GM06990 (cell line): ENCODE measurements at regions not wholly inside any gene's neighbourhood (a gene's known extent, or its start where the extent isn't known, plus 50 kb on each side); places are given as distances from the start of the nearest gene placed in this dataset.

Experiments
- DNase-seq: peaks from one replicate; pipeline ENCODE4 v3.0.0-alpha.2; 2011; ENCODE audit not compliant: insufficient read length; ENCODE audit errors: extremely low read depth
- H3K27me3 ChIP-seq: replicated peaks from 2 replicates; pipeline ENCODE4 v1.6.0; 2011; ENCODE audit warnings: low read length; ENCODE audit not compliant: control insufficient read depth, insufficient read depth
- H3K36me3 ChIP-seq: 2 replicates; pipeline ENCODE4 v1.5.1; 2011; ENCODE audit warnings: low read length; ENCODE audit not compliant: control insufficient read depth, insufficient read depth
- H3K4me3 ChIP-seq: replicated peaks from 2 replicates; pipeline ENCODE4 v1.5.1; 2011; ENCODE audit warnings: low read depth, mild to moderate bottlenecking, control low read depth, low read length
- TF ChIP-seq, protein P1 (sequence below): IDR thresholded peaks from 2 replicates; pipeline ENCODE4 v1.5.1; 2011; ENCODE audit warnings: low read length, control low read depth, mild to moderate bottlenecking, inconsistent platforms; ENCODE audit not compliant: insufficient read depth, poor library complexity, severe bottlenecking

DNA sequence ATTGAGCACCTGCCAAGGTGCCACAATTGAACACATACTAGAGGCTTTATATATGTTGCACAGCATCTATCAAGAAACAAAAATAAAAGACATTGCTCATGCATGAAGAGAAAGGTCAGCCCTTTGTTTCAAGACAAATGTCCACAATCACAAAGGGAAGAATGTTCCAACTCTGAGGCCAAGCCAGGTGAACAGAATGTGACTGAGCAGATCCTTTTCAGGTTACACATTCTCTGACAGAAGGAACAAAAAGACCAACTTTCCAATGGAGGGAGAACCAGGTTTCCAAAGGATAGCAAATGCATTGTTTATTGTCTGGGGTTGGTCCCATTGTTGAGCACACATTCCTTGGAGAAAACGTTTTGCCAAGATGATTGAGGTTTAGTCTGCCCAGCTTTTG is 50.2 kb upstream of the FAM174B start:
- Histone ChIP-seq H3K36me3 (no peaks in the 10 kb centered on the region), H3K4me3 (no peak overlapping the region), H3K27me3 (no peaks in the 10 kb centered on the region)
- TF ChIP-seq, protein P1, sequence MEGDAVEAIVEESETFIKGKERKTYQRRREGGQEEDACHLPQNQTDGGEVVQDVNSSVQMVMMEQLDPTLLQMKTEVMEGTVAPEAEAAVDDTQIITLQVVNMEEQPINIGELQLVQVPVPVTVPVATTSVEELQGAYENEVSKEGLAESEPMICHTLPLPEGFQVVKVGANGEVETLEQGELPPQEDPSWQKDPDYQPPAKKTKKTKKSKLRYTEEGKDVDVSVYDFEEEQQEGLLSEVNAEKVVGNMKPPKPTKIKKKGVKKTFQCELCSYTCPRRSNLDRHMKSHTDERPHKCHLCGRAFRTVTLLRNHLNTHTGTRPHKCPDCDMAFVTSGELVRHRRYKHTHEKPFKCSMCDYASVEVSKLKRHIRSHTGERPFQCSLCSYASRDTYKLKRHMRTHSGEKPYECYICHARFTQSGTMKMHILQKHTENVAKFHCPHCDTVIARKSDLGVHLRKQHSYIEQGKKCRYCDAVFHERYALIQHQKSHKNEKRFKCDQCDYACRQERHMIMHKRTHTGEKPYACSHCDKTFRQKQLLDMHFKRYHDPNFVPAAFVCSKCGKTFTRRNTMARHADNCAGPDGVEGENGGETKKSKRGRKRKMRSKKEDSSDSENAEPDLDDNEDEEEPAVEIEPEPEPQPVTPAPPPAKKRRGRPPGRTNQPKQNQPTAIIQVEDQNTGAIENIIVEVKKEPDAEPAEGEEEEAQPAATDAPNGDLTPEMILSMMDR: no peak
- DNase-seq: no peak

DNA sequence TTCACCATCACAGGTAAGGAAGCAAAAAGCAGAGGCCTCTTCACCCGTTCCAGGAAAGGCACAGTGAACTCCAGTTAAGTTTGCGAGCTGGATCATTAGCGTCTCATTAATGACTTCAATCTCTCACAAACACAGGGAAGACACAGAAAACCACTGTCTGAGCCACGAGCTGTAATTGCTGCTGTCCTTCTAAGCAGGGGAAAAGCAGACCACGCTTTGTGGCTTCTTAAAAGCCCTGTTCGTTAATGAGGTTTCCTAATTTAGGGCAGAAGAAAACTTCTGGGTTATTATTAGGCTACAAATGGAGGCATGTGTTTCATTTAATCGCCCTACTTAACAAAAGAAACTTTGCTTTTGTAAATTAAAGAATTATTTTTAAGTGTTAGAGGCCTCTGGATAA is 50.6 kb upstream of the FAM174B start:
- no peak for DNase-seq
- no peaks in the 10 kb centered on the region for H3K27me3 ChIP-seq
- H3K4me3 ChIP-seq: no peak overlapping the region
- TF ChIP-seq, protein P1: no peak
- H3K36me3 ChIP-seq: no peaks in the 10 kb centered on the region

DNA sequence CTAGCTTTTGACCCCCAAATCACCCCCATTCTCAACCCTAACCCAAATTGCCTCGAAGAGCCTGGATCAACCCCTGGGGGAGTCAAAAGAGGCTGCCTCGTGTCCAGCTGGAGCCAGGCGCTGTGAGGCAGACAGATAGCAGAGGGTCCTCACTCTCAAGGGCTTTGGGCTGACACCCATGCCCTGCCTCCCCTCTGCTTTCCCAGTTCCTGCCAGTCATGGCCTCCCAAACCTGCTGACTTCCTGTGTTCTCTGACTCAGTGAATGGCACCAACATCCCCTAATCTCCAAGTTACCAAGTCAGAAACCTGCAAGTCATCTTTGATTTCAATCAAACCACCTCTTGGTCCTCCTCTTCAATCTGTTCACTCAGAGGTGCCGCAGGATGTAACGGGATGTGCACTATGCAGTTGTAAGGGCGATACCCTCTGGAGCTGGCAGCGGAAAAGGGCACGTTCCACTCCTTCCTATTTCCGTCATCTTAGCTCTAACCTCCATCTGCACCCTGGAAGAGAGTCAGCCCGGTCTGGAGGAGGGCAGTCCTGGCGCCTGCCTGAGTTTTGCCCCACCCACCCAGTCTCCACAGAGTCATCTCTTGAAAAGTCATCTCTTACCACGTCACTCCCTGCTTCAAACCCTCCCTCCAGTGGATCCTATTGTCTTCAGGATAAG is 52.4 kb upstream of the FAM174B start:
- TF ChIP-seq, protein P1: no peak

DNA sequence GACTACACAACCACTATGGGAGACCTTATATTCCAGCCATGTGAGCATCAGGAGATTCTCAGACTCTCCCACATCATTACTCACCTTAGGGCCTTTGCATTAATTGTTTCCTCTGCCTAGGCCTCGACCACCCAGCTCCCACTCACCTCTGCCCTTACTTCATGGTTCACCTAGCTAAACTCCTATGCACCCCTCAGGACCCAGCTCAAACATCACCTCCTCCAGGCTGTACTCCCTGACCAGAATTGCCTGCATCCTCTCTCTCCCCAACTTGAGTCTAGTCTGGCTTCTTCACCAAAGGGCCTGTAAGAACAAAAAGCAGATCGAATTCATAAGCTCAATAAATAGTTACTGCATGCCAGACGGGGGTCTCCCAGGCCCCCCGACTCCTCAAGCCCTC is 53.1 kb upstream of the FAM174B start:
- Histone ChIP-seq H3K36me3 (no peaks in the 10 kb centered on the region), H3K27me3 (no peaks in the 10 kb centered on the region), H3K4me3 (no peak overlapping the region)
- DNase-seq: no peak
- TF ChIP-seq, protein P1: no peak

More for the DNA sequence above, 52.4 kb upstream of the FAM174B start:
- Histone ChIP-seq H3K4me3 (no peak overlapping the region), H3K36me3 (no peaks in the 10 kb centered on the region), H3K27me3 (no peaks in the 10 kb centered on the region)
- DNase-seq: no peak

DNA sequence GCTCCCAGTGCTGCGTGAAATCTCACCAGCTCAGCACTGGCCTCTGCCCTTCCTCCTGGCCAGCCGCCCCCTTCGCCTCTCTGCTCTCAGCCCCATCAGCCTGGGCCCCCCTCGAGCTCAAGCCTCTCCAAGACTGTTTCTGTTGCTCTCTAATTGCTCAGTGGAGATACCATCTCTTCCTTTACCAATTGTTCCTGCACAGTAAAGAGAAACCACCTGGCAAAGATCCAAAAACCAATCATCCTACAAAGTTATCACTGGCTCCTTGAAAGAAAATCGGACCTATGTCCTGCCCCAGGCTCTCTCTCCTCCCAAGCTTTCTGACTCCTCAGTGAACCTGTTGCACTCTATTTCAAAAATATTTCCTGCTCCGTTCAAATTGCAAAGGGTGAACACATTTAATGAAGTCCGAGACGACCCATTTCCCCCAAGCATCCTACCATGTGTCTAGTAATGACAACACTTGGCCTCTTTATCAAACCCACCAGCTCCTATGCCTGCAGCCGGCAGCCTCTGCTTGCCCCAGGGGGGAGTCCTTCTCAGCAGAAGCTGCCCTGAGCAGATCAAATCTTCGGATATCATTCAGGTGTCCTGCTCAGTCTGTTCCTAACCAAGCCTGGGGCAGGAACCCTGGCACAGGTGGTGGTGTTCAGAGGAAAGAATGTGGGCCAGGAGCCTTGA is 53.7 kb upstream of the FAM174B start:
- Histone ChIP-seq H3K36me3 (no peaks in the 10 kb centered on the region), H3K4me3 (no peak overlapping the region), H3K27me3 (no peaks in the 10 kb centered on the region)
- no peak for DNase-seq
- TF ChIP-seq, protein P1: no peak
